Neural cell (in vitro differentiated cells): ENCODE measurements at regions not wholly inside any gene's neighbourhood (a gene's known extent, or its start where the extent isn't known, plus 50 kb on each side); places are given as distances from the start of the nearest gene placed in this dataset.

Source experiments
- H2AFZ ChIP-seq: fragments of 200-600, 300-800 bp; sonication (generic), shearing (Covaris generic); 2 replicates; pipeline ENCODE4 v1.6.0; 2014; ENCODE audit warnings: low read depth, mild to moderate bottlenecking, antibody characterized with exemption, low read length, moderate library complexity
- H3F3A ChIP-seq: fragments of 200-600 bp; shearing (Covaris generic); 2 replicates; pipeline ENCODE4 v1.6.1; 2016; ENCODE audit warnings: mild to moderate bottlenecking, moderate library complexity, mixed read lengths, antibody characterized with exemption, low read length; ENCODE audit not compliant: insufficient read depth, poor library complexity, severe bottlenecking
- H3K27ac ChIP-seq: fragments of 200-600, 300-800 bp; sonication (generic), shearing (Covaris generic); 2 replicates; pipeline ENCODE4 v1.5.1; 2014; ENCODE audit warnings: mild to moderate bottlenecking, low read length, moderate library complexity
- H3K27me3 ChIP-seq: fragments of 300-800, 200-600 bp; sonication (generic), shearing (Covaris generic); 2 replicates; pipeline ENCODE4 v1.6.0; 2014; ENCODE audit warnings: mild to moderate bottlenecking, low read depth, low read length, moderate library complexity; ENCODE audit not compliant: insufficient read depth
- H3K36me3 ChIP-seq: fragments of 300-800, 200-600 bp; sonication (generic), shearing (Covaris generic); 2 replicates; pipeline ENCODE4 v1.5.1; 2014; ENCODE audit warnings: mild to moderate bottlenecking, antibody characterized with exemption, low read length, moderate library complexity; ENCODE audit not compliant: insufficient read depth
- H3K4me2 ChIP-seq: fragments of 300-800, 200-600 bp; sonication (generic), shearing (Covaris generic); 2 replicates; pipeline ENCODE4 v1.6.0; 2014; ENCODE audit warnings: mild to moderate bottlenecking, low read length
- H3K4me3 ChIP-seq: fragments of 300-800, 200-600 bp; sonication (generic), shearing (Covaris generic); 2 replicates; pipeline ENCODE4 v1.5.1; 2014; ENCODE audit warnings: mild to moderate bottlenecking, low read length, moderate library complexity
- H3K79me2 ChIP-seq: fragments of 200-600 bp; shearing (Covaris generic); replicated peaks from 2 replicates; pipeline ENCODE4 v1.6.0; 2014; ENCODE audit warnings: mild to moderate bottlenecking, low read length, moderate library complexity; ENCODE audit not compliant: insufficient read depth
- H3K9ac ChIP-seq: fragments of 300-800, 200-600 bp; sonication (generic), shearing (Covaris generic); 2 replicates; pipeline ENCODE4 v1.6.1; 2016; ENCODE audit warnings: mild to moderate bottlenecking, low read length, mixed read lengths
- H3K9me2 ChIP-seq: fragments of 200-600 bp; shearing (Covaris generic); 2 replicates; pipeline ENCODE4 v1.6.1; 2016; ENCODE audit warnings: mild to moderate bottlenecking, low read length, mixed read lengths; ENCODE audit not compliant: insufficient read depth
- H3K9me3 ChIP-seq: fragments of 200-600, 300-800 bp; sonication (generic), shearing (Covaris generic); 2 replicates; pipeline ENCODE4 v1.6.1; 2016; ENCODE audit warnings: mild to moderate bottlenecking, mixed run types, low read length, moderate library complexity, mixed read lengths
- H4K20me1 ChIP-seq: fragments of 200-600 bp; shearing (Covaris generic); 2 replicates; pipeline ENCODE4 v1.6.1; 2016; ENCODE audit warnings: mild to moderate bottlenecking, mixed run types; ENCODE audit not compliant: insufficient read depth
- EP300 ChIP-seq: fragments of 450-650 bp; conservative IDR thresholded peaks from 2 replicates; pipeline ENCODE4 v1.6.1; 2014; ENCODE audit warnings: antibody characterized with exemption, mild to moderate bottlenecking, moderate library complexity; ENCODE audit not compliant: poor library complexity, severe bottlenecking
- EZH2 ChIP-seq: fragments of 200-600, 300-800 bp; shearing (Covaris generic), sonication (generic); IDR thresholded peaks from 2 replicates; pipeline ENCODE4 v1.6.1; 2014; ENCODE audit warnings: antibody characterized with exemption, low read length, borderline replicate concordance, mild to moderate bottlenecking; ENCODE audit not compliant: insufficient read depth, poor library complexity, severe bottlenecking
- MXI1 ChIP-seq: fragments of 450-650 bp; conservative IDR thresholded peaks from 2 replicates; pipeline ENCODE4 v1.6.1; 2014; ENCODE audit warnings: antibody characterized with exemption, mild to moderate bottlenecking; ENCODE audit not compliant: poor library complexity, severe bottlenecking
- RAD21 ChIP-seq: fragments of 450-650 bp; conservative IDR thresholded peaks from 2 replicates; pipeline ENCODE4 v1.6.1; 2014; ENCODE audit warnings: antibody characterized with exemption, mild to moderate bottlenecking, moderate library complexity
- REST ChIP-seq: IDR thresholded peaks from 2 replicates; pipeline ENCODE4 v1.6.1; 2012; ENCODE audit warnings: borderline replicate concordance
- SMC3 ChIP-seq: fragments of 450-650 bp; conservative IDR thresholded peaks from 2 replicates; pipeline ENCODE4 v1.6.1; 2014; ENCODE audit warnings: antibody characterized with exemption, mild to moderate bottlenecking, moderate library complexity; ENCODE audit not compliant: poor library complexity
- TF ChIP-seq, protein P1 (sequence below): fragments of 450-650 bp; IDR thresholded peaks from 2 replicates; pipeline ENCODE4 v1.5.1; 2014; ENCODE audit warnings: antibody characterized with exemption, mild to moderate bottlenecking, moderate library complexity; ENCODE audit not compliant: poor library complexity, severe bottlenecking

- Histone ChIP-seq H3K9me3 (no peaks in the 10 kb centered on the region), H3K4me3 (no peak overlapping the region), H3K79me2 (no peaks in the 10 kb centered on the region), H3K9ac (no peak overlapping the region), H2AFZ (no peak overlapping the region), H3K27ac (no peak overlapping the region), H3K36me3 (no peaks in the 10 kb centered on the region), H3K9me2 (no peaks in the 10 kb centered on the region), H3F3A (no peaks in the 10 kb centered on the region), H4K20me1 (no peaks in the 10 kb centered on the region), H3K27me3 (no peaks in the 10 kb centered on the region), H3K4me2 (no peak overlapping the region)
- TF ChIP-seq REST (no peak), MXI1 (no peak), RAD21 (no peak)
- TF ChIP-seq, protein P1, sequence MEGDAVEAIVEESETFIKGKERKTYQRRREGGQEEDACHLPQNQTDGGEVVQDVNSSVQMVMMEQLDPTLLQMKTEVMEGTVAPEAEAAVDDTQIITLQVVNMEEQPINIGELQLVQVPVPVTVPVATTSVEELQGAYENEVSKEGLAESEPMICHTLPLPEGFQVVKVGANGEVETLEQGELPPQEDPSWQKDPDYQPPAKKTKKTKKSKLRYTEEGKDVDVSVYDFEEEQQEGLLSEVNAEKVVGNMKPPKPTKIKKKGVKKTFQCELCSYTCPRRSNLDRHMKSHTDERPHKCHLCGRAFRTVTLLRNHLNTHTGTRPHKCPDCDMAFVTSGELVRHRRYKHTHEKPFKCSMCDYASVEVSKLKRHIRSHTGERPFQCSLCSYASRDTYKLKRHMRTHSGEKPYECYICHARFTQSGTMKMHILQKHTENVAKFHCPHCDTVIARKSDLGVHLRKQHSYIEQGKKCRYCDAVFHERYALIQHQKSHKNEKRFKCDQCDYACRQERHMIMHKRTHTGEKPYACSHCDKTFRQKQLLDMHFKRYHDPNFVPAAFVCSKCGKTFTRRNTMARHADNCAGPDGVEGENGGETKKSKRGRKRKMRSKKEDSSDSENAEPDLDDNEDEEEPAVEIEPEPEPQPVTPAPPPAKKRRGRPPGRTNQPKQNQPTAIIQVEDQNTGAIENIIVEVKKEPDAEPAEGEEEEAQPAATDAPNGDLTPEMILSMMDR = no peak
These were observed 427.7 kb downstream of the CDH2 start for GRCh38 chr18:27749194-27749593.

DNA sequence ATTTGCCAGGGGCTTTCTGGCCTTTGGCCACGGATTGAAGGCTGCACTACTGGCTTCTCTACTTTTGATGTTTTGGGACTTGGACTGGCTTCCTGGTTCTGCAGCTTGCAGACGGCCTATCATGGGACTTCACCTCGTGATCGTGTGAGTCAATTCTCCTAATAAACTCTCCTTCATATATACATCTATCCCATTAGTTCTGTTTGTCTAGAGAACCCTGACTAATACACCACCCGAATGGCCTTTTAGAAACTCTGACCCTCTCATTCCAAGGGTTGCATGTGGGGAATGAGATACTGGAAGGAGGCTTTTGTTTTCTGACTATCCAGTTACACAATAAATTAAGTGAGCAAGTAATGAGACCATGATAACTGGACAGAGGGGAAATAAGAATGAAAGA lies 430.7 kb downstream of the CDH2 start:
- Histone ChIP-seq H3K27me3 (no peaks in the 10 kb centered on the region), H3K27ac (no peak overlapping the region), H3K9ac (no peak overlapping the region), H3K4me3 (no peak overlapping the region), H3F3A (no peaks in the 10 kb centered on the region), H3K4me2 (no peak overlapping the region), H3K9me2 (no peaks in the 10 kb centered on the region), H4K20me1 (no peaks in the 10 kb centered on the region), H2AFZ (no peak overlapping the region), H3K9me3 (no peaks in the 10 kb centered on the region), H3K79me2 (no peaks in the 10 kb centered on the region), H3K36me3 (no peaks in the 10 kb centered on the region)
- TF ChIP-seq, protein P1 = no peak
- TF ChIP-seq SMC3 = no peak
- no peak for TF ChIP-seq MXI1
- TF ChIP-seq EP300 = no peak
- TF ChIP-seq EZH2 = no peak
